ENCODE measurements at regions not wholly inside any gene's neighbourhood (a gene's known extent, or its start where the extent isn't known, plus 50 kb on each side); places are given as distances from the start of the nearest gene placed in this dataset.
"Not testable (repeated sequence)": the region's sequence is repeated elsewhere in the genome, so short reads cannot be mapped to it uniquely, and the experiment has no call there.

GRCh38 chr10:28480628-28480965, 52.3 kb upstream of the WAC start:
- no peaks in the 10 kb centered on the region for H3K27me3 ChIP-seq
- H3K4me3 ChIP-seq, result no peak overlapping the region
- TF ChIP-seq, protein P1, sequence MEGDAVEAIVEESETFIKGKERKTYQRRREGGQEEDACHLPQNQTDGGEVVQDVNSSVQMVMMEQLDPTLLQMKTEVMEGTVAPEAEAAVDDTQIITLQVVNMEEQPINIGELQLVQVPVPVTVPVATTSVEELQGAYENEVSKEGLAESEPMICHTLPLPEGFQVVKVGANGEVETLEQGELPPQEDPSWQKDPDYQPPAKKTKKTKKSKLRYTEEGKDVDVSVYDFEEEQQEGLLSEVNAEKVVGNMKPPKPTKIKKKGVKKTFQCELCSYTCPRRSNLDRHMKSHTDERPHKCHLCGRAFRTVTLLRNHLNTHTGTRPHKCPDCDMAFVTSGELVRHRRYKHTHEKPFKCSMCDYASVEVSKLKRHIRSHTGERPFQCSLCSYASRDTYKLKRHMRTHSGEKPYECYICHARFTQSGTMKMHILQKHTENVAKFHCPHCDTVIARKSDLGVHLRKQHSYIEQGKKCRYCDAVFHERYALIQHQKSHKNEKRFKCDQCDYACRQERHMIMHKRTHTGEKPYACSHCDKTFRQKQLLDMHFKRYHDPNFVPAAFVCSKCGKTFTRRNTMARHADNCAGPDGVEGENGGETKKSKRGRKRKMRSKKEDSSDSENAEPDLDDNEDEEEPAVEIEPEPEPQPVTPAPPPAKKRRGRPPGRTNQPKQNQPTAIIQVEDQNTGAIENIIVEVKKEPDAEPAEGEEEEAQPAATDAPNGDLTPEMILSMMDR (IDR thresholded peaks at IDR 0.05), result no peak
- no peaks in the 10 kb centered on the region for H3K36me3 ChIP-seq
- intact Hi-C loops (cut with DNase I), result no loop called here
- ATAC-seq (no peak), DNase-seq (no peak)
- H3K4me1 ChIP-seq, result no peaks in the 10 kb centered on the region
- no peaks in the 10 kb centered on the region for H3K9me3 ChIP-seq
- H3K27ac ChIP-seq, result no peak overlapping the region

DNA sequence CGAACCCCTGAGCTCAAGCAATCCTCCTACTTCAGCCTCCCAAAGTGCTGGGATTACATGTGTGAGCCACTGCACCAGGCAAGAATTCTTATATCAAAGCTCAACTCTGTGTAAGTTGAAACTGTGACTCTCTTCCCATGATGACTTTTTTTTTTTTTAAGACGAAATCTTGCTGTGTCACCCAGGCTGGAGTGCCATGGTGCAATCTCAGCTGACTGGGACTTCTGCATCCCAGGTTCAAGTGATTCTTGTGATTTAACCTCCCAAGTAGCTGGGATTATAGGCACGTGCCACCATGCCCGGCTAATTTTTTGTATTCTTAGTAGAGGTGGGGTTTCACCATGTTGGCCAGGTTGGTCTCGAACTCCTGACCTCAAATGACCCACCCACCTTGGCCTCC, 51.6 kb upstream of the WAC start:
- H3K27me3 ChIP-seq; H3K4me1 ChIP-seq; H3K27ac ChIP-seq; ATAC-seq; H3K4me3 ChIP-seq; H3K36me3 ChIP-seq; H3K9me3 ChIP-seq; DNase-seq; intact Hi-C loops (cut with DNase I): not testable (repeated sequence)

DNA sequence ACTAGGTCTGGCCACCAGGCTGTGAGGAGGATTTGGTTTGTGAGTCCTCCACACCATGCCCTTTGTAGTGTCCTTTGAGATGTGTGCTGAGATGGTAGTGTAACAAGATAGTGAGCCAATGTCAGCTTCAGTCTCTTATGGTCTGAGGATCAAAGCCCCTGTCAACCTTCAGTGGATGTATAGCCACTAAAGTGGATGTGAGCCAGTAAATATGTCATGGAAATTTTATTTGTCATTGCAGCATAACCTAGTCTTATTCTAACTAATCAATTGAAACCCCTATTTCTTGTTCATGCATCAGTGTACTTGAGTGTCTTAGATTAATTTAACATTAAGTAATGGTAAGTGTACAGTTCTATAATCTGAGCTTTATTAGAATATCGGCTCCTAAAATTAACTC, 51.0 kb upstream of the WAC start:
- TF ChIP-seq, protein P1 (IDR thresholded peaks at IDR 0.05), result no peak
- Histone ChIP-seq H3K4me1 (no peaks in the 10 kb centered on the region), H3K27me3 (no peaks in the 10 kb centered on the region), H3K4me3 (no peak overlapping the region), H3K36me3 (no peaks in the 10 kb centered on the region), H3K9me3 (no peaks in the 10 kb centered on the region), H3K27ac (no peak overlapping the region)
- DNase-seq (no peak), ATAC-seq (no peak)
- intact Hi-C loops (cut with DNase I), result no loop called here

Data from upper lobe of right lung (tissue), 1 donor.